H1 (cell line): ENCODE measurements at regions not wholly inside any gene's neighbourhood (a gene's known extent, or its start where the extent isn't known, plus 50 kb on each side); places are given as distances from the start of the nearest gene placed in this dataset.
A peak's percentile ranks its signal among the peaks of the same experiment; 100 is the strongest.

Experiments used
- CTCF ChIA-PET: fragments of 300-600 bp; sonication (Branson Sonifier 250); formaldehyde crosslinking; loops from one replicate; lab custom pipeline; 2021; ENCODE audit not compliant: partially characterized antibody; lab: Charles Lee
- POLR2A ChIA-PET: fragments of 300-600 bp; sonication (Branson Sonifier 250); formaldehyde crosslinking; loops from one replicate; lab custom pipeline; 2021; ENCODE audit warnings: inconsistent platforms; ENCODE audit not compliant: partially characterized antibody; lab: Charles Lee
- DNase-seq, 2 experiments: peaks; one replicate each; pipeline versions ENCODE4 v3.0.0 to v3.0.0-alpha.2; 2010 to 2022; ENCODE audit warnings: low spot score in 2 of 2, low read depth in 1 of 2, mixed read lengths in 1 of 2
- FAIRE-seq: peaks from 2 replicates; lab custom pipeline; 2011; peaks lifted over from hg19 to GRCh38; lab: Jason Lieb, UNC
- H2AFZ ChIP-seq: 2 replicates; pipeline ENCODE4 v1.8.1; 2012; ENCODE audit warnings: low read length, inconsistent platforms
- H2AK5ac ChIP-seq: 2 replicates; pipeline ENCODE4 v1.6.1; 2013; ENCODE audit warnings: low read depth, low read length
- H2BK120ac ChIP-seq: replicated peaks from 2 replicates; pipeline ENCODE3; 2013; ENCODE audit warnings: low read depth, low read length, inconsistent platforms
- H2BK12ac ChIP-seq: 2 replicates; pipeline ENCODE4 v1.6.1; 2013; ENCODE audit warnings: low read depth, low read length
- H2BK15ac ChIP-seq: 2 replicates; pipeline ENCODE4 v1.6.1; 2013; ENCODE audit warnings: low read length
- H2BK20ac ChIP-seq: 2 replicates; pipeline ENCODE4 v1.6.1; 2013; ENCODE audit warnings: low read length
- H2BK5ac ChIP-seq: 2 replicates; pipeline ENCODE4 v1.6.1; 2013; ENCODE audit warnings: low read depth, low read length
- H3K14ac ChIP-seq: 2 replicates; pipeline ENCODE4 v1.6.1; 2013; ENCODE audit warnings: inconsistent platforms; ENCODE audit not compliant: insufficient read length
- H3K18ac ChIP-seq: 2 replicates; pipeline ENCODE4 v1.6.1; 2013; ENCODE audit warnings: low read length; ENCODE audit errors: extremely low read depth
- H3K23ac ChIP-seq: 2 replicates; pipeline ENCODE4 v1.6.1; 2013; ENCODE audit warnings: inconsistent platforms; ENCODE audit not compliant: insufficient read length
- H3K23me2 ChIP-seq: 2 replicates; pipeline ENCODE4 v1.6.1; 2013; ENCODE audit warnings: low read depth, low read length
- H3K27ac ChIP-seq: 2 replicates; pipeline ENCODE4 v1.6.1; 2011; ENCODE audit warnings: low read depth, low read length, inconsistent platforms
- H3K27me3 ChIP-seq, 4 experiments: replicated peaks in 1 of 4; 1 replicate in 1 of 4; 2 replicates in 3 of 4; pipeline versions ENCODE4 v1.6.1 to v1.8.1; 2011 to 2013; ENCODE audit warnings: low read length in 3 of 4, mild to moderate bottlenecking in 3 of 4, inconsistent platforms in 2 of 4, mixed read lengths in 2 of 4, moderate library complexity in 1 of 4; ENCODE audit not compliant: control insufficient read depth in 3 of 4, insufficient read depth in 3 of 4; ENCODE audit errors: extremely low read depth in 1 of 4
- H3K36me3 ChIP-seq, 4 experiments: 2 replicates each; pipeline versions ENCODE4 v1.6.1 to v1.8.1; 2011 to 2013; ENCODE audit warnings: mild to moderate bottlenecking in 4 of 4, low read length in 3 of 4, moderate library complexity in 2 of 4, control low read depth in 1 of 4, inconsistent platforms in 1 of 4; ENCODE audit not compliant: insufficient read depth in 4 of 4, control insufficient read depth in 2 of 4
- H3K4ac ChIP-seq: replicated peaks from 2 replicates; pipeline ENCODE3; 2013; ENCODE audit warnings: low read length, low read depth, mixed read lengths, inconsistent platforms; ENCODE audit not compliant: insufficient read length
- H3K4me1 ChIP-seq, 4 experiments: replicated peaks in 1 of 4; 1 replicate in 1 of 4; 2 replicates in 3 of 4; pipeline versions ENCODE4 v1.6.1 to v1.8.1; 2011 to 2013; ENCODE audit warnings: low read length in 3 of 4, inconsistent platforms in 2 of 4, mixed read lengths in 1 of 4; ENCODE audit not compliant: insufficient read depth in 4 of 4, control insufficient read depth in 3 of 4
- H3K4me2 ChIP-seq, 2 experiments: 2 replicates each; pipeline versions ENCODE4 v1.6.1 to v1.8.1; 2011 to 2013; ENCODE audit warnings: low read depth in 2 of 2, low read length in 2 of 2, control low read depth in 1 of 2, inconsistent platforms in 1 of 2, mild to moderate bottlenecking in 1 of 2; ENCODE audit not compliant: insufficient read depth in 1 of 2
- H3K4me3 ChIP-seq, 4 experiments: fragments of 200-600, 300-600 bp in 1 of 4; sonication (generic), shearing (Covaris generic), sonication (Bioruptor Twin) in 1 of 4; 2 replicates each; pipeline versions ENCODE4 v1.5.1 to v1.8.1; 2011 to 2016; ENCODE audit warnings: low read length in 4 of 4, low read depth in 3 of 4, control low read depth in 2 of 4, inconsistent platforms in 2 of 4, mild to moderate bottlenecking in 2 of 4, mixed read lengths in 1 of 4, moderate library complexity in 1 of 4; ENCODE audit not compliant: insufficient read depth in 2 of 4; ENCODE audit errors: extremely low read depth in 1 of 4
- H3K56ac ChIP-seq: replicated peaks from 2 replicates; pipeline ENCODE3; 2013; ENCODE audit warnings: low read depth, mild to moderate bottlenecking, mixed read lengths, low read length, inconsistent platforms; ENCODE audit not compliant: insufficient read length
- H3K79me1 ChIP-seq: 2 replicates; pipeline ENCODE4 v1.6.1; 2013; ENCODE audit warnings: low read depth, low read length, control low read depth
- H3K79me2 ChIP-seq, 2 experiments: 2 replicates each; pipeline versions ENCODE4 v1.6.1 to v1.8.1; 2012 to 2013; ENCODE audit warnings: low read length in 2 of 2, mild to moderate bottlenecking in 2 of 2, inconsistent platforms in 1 of 2; ENCODE audit not compliant: insufficient read depth in 2 of 2, control insufficient read depth in 1 of 2
- H3K9ac ChIP-seq, 4 experiments: replicated peaks in 1 of 4; 1 replicate in 1 of 4; 2 replicates in 3 of 4; pipeline versions ENCODE4 v1.6.1 to v1.8.1; 2011 to 2013; ENCODE audit warnings: low read depth in 3 of 4, low read length in 3 of 4, control low read depth in 2 of 4, mild to moderate bottlenecking in 2 of 4, moderate library complexity in 2 of 4, inconsistent platforms in 1 of 4; ENCODE audit errors: extremely low read depth in 1 of 4
- H3K9me3 ChIP-seq, 2 experiments: 2 replicates each; pipeline versions ENCODE4 v1.6.1 to v1.8.1; 2012 to 2013; ENCODE audit warnings: mild to moderate bottlenecking in 2 of 2, moderate library complexity in 2 of 2, control low read depth in 1 of 2, inconsistent platforms in 1 of 2, low read depth in 1 of 2, low read length in 1 of 2, mixed read lengths in 1 of 2; ENCODE audit not compliant: insufficient read depth in 2 of 2
- H4K20me1 ChIP-seq, 2 experiments: replicated peaks in 1 of 2; 2 replicates each; pipeline versions ENCODE3 to v1.8.1; 2011 to 2013; ENCODE audit warnings: inconsistent platforms in 2 of 2, low read length in 2 of 2, mild to moderate bottlenecking in 1 of 2; ENCODE audit not compliant: insufficient read depth in 2 of 2, control insufficient read depth in 1 of 2
- H4K5ac ChIP-seq: 2 replicates; pipeline ENCODE4 v1.6.1; 2013; ENCODE audit warnings: low read length, low read depth, mixed read lengths, inconsistent platforms; ENCODE audit not compliant: insufficient read length
- H4K8ac ChIP-seq: 2 replicates; pipeline ENCODE4 v1.8.0; 2013; ENCODE audit warnings: mild to moderate bottlenecking, moderate library complexity, low read length, inconsistent platforms; ENCODE audit not compliant: insufficient read depth; ENCODE audit errors: extremely low read depth
- H4K91ac ChIP-seq: replicated peaks from 2 replicates; pipeline ENCODE3; 2013; ENCODE audit warnings: low read length, mixed read lengths, inconsistent platforms; ENCODE audit not compliant: insufficient read length
- BCL11A ChIP-seq, 2 experiments: IDR thresholded peaks; one replicate each; pipeline ENCODE4 v1.6.1; 2011; ENCODE audit warnings: low read depth in 2 of 2, low read length in 2 of 2, mild to moderate bottlenecking in 2 of 2
- CEBPB ChIP-seq: IDR thresholded peaks from 2 replicates; pipeline ENCODE4 v1.6.1; 2012; ENCODE audit warnings: low read depth, low read length
- GTF2F1 ChIP-seq: IDR thresholded peaks from 2 replicates; pipeline ENCODE4 v1.6.1; 2012; ENCODE audit warnings: low read depth, low read length, improper control_type of control experiment, borderline replicate concordance
- JUN ChIP-seq: IDR thresholded peaks from 2 replicates; pipeline ENCODE4 v1.6.1; 2011; ENCODE audit warnings: low read depth, mild to moderate bottlenecking, improper control_type of control experiment, low read length
- RNF2 ChIP-seq: fragments of 200-900, 300-1000 bp; sonication (generic); IDR thresholded peaks from 2 replicates; pipeline ENCODE4 v1.7.1; 2016; ENCODE audit warnings: borderline replicate concordance, low read depth, mild to moderate bottlenecking, antibody characterized with exemption, low read length; ENCODE audit not compliant: poor library complexity, severe bottlenecking; ENCODE audit errors: missing control alignments
- SIX5 ChIP-seq: IDR thresholded peaks from 2 replicates; pipeline ENCODE4 v1.6.1; 2011; ENCODE audit warnings: mild to moderate bottlenecking, low read depth, low read length
- WGBS, 2 experiments: shearing (Covaris generic) in 1 of 2; methylation state at CpG; one replicate each; pipeline versions ENCODE4 v1.1.6 to v1.1.7; 2013 to 2015; ENCODE audit warnings: low lambda C conversion rate in 2 of 2, mixed read lengths in 2 of 2, inconsistent platforms in 1 of 2, low coverage in 1 of 2, missing lambda C conversion rate in 1 of 2; ENCODE audit not compliant: insufficient replicate concordance in 2 of 2, insufficient coverage in 1 of 2, insufficient read length in 1 of 2; ENCODE audit errors: extremely low coverage in 1 of 2, missing lambda C conversion rate in 1 of 2; 5-methylcytosine and 5-hydroxymethylcytosine counted together

DNA sequence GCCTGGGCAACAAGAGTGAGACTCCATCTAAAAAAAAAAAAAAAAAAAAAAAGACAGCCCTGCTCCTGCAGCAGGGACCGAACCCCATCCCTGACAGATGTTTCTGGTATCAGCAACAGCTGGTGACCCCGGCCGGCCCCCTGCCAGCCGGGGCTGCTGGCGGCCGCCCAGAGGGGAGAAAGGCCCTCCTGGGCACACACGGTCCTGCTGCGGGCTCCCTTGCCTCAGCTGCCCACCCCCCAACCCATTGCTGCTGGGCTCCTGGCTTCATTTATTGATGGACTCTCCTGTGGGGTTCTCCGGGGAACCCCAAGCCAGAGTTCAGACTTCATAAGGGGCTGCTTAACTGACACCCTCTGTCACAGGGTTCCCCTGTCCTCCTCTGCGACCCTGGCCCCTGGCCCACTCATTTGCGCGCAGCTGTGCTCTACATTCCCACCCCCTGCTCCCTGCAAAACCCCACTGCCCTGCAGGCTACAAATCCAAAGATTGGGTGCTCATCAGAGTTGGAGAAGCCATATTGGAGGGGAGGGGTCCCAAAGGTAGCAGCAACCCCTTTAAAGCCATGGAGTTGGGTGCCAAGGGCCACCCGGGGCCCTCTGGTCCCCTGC, 103.6 kb upstream of the RTL1 start:
- H2BK120ac ChIP-seq: no peak overlapping the region
- no peak for DNase-seq
- no peak overlapping the region for H2BK12ac ChIP-seq
- H3K56ac ChIP-seq: no peak overlapping the region
- ChIA-PET CTCF (interaction anchor here (1.2 kb wide), 1 partner anchor 105 kb away, joined by 3 read pairs; no protein-coding TSS in a partner anchor), POLR2A (no interaction called here)
- H4K8ac ChIP-seq: peak overlapping the region; percentile 35
- no peak for FAIRE-seq
- H3K14ac ChIP-seq: no peak overlapping the region
- 0 out of 4 replicates have a peak, but pooled peaks cover 0 to under 1% of the 10 kb centered on the region in 2 experiments for H3K9me3 ChIP-seq
- H3K79me2 ChIP-seq: no peaks in the 10 kb centered on the region
- no peaks in the 10 kb centered on the region for H4K20me1 ChIP-seq
- 97% methylated on average over 11 of the region's 13 CpGs; no CpG with 5 or more reads in 1 of the 2 experiments for WGBS, 2 experiments
- no peak overlapping the region for H4K91ac ChIP-seq
- no peak overlapping the region for H3K4me2 ChIP-seq
- no peak overlapping the region for H2BK5ac ChIP-seq
- H3K23me2 ChIP-seq: no peaks in the 10 kb centered on the region
- H3K36me3 ChIP-seq: no peaks in the 10 kb centered on the region
- no peak overlapping the region for H2AFZ ChIP-seq
- no peak overlapping the region for H4K5ac ChIP-seq
- H3K27me3 ChIP-seq: no peaks in the 10 kb centered on the region
- no peak overlapping the region for H2BK20ac ChIP-seq
- no peak overlapping the region for H3K27ac ChIP-seq
- no peak overlapping the region for H3K9ac ChIP-seq
- no peak overlapping the region for H2AK5ac ChIP-seq
- no peak overlapping the region for H3K4me3 ChIP-seq
- no peak for TF ChIP-seq RNF2
- TF ChIP-seq BCL11A (IDR thresholded peaks at IDR 0.05; ENCODE audit: low read depth in 2 of 2, low read length in 2 of 2): no peak
- no peak for TF ChIP-seq SIX5
- no peak for TF ChIP-seq JUN
- TF ChIP-seq GTF2F1: no peak
- TF ChIP-seq CEBPB: no peak
- no peak overlapping the region for H2BK15ac ChIP-seq
- H3K79me1 ChIP-seq: no peaks in the 10 kb centered on the region
- no peaks in the 10 kb centered on the region for H3K4me1 ChIP-seq
- H3K23ac ChIP-seq: no peak overlapping the region
- no peak overlapping the region for H3K4ac ChIP-seq
- no peak overlapping the region for H3K18ac ChIP-seq
